ENCODE measurements at regions not wholly inside any gene's neighbourhood (a gene's known extent, or its start where the extent isn't known, plus 50 kb on each side); places are given as distances from the start of the nearest gene placed in this dataset.

DNA sequence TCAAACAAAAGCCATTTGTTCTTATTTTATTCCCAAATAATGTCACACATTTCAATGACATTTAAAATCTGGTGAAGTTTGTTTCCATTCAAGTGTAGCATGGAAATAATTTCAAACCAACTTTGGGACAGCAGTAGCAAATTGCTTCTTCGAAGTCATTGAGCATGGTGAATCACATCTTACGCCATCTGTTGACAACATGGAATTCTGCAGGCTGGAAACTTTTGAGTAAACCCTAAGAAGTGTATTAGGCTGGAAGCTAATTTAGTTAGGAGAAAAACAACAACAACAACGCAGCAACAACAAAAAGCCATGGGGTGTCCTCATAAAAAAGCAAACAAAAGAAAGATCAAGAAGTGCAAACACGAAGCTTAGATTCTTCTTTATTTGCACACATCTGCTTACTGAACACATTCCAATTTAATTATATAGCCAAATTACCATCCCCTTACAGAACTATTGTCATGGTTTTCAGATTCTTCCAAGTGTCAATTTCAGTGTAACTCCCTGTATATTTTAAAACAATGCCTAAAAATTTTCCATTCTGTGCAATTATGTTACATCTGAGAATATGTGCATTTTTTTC is 659.0 kb upstream of the CDH7 start:
- no peaks in the 10 kb centered on the region for H4K20me1 ChIP-seq (ENCODE audit: low read depth, low read length)
- no peaks in the 10 kb centered on the region for H3F3A ChIP-seq (ENCODE audit: insufficient read depth)
- no peak overlapping the region for H3K4me3 ChIP-seq (ENCODE audit: insufficient read depth, low read length, poor library complexity, severe bottlenecking)
- H3K79me2 ChIP-seq (ENCODE audit: insufficient read depth, low read length) = no peaks in the 10 kb centered on the region
- no peaks in the 10 kb centered on the region for H3K9me3 ChIP-seq (ENCODE audit: insufficient read depth, low read length)
- no peak overlapping the region for H2AFZ ChIP-seq (ENCODE audit: low read depth, low read length, severe bottlenecking)
- TF ChIP-seq, protein P1, sequence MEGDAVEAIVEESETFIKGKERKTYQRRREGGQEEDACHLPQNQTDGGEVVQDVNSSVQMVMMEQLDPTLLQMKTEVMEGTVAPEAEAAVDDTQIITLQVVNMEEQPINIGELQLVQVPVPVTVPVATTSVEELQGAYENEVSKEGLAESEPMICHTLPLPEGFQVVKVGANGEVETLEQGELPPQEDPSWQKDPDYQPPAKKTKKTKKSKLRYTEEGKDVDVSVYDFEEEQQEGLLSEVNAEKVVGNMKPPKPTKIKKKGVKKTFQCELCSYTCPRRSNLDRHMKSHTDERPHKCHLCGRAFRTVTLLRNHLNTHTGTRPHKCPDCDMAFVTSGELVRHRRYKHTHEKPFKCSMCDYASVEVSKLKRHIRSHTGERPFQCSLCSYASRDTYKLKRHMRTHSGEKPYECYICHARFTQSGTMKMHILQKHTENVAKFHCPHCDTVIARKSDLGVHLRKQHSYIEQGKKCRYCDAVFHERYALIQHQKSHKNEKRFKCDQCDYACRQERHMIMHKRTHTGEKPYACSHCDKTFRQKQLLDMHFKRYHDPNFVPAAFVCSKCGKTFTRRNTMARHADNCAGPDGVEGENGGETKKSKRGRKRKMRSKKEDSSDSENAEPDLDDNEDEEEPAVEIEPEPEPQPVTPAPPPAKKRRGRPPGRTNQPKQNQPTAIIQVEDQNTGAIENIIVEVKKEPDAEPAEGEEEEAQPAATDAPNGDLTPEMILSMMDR (IDR thresholded peaks at IDR 0.05; ENCODE audit: insufficient read depth, low read length, poor library complexity, severe bottlenecking) = peak; percentile 27
- TF ChIP-seq EZH2phosphoT487 (conservative IDR thresholded peaks at IDR 0.05; ENCODE audit: low read length) = no peak
- no peaks in the 10 kb centered on the region for H3K9me2 ChIP-seq (replicated peaks; ENCODE audit: insufficient read depth, low read length)
- H3K4me2 ChIP-seq (ENCODE audit: low read depth, low read length, poor library complexity, severe bottlenecking) = no peak overlapping the region
- no peaks in the 10 kb centered on the region for H3K36me3 ChIP-seq (ENCODE audit: low read length)
- H3K27me3 ChIP-seq (ENCODE audit: low read length) = no peaks in the 10 kb centered on the region
- no peak overlapping the region for H3K27ac ChIP-seq (ENCODE audit: low read depth, low read length)
- no peak overlapping the region for H3K9ac ChIP-seq (ENCODE audit: low read length)

DNA sequence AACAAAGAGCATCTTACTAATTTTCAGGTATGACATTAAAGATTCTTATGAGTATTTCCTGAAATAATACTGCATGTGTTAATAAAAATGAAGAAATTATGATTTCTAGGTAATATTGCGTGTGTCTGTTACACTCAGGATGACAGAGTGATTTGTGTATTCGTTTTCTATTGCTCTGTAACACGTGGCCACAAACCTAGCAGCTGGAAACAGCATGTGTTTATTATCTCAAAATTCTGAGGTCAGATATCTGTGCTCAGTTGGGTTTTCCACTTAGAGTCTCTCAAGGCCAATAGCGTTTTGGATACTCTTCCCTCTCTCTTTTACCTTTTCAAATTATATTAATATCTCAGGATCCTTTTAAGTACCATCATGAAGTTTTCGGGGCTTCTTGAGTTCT is 667.9 kb upstream of the CDH7 start:
- Histone ChIP-seq H3K9me2 (replicated peaks; ENCODE audit: insufficient read depth, low read length) (no peaks in the 10 kb centered on the region), H3F3A (ENCODE audit: insufficient read depth) (no peaks in the 10 kb centered on the region), H3K36me3 (ENCODE audit: low read length) (no peaks in the 10 kb centered on the region), H4K20me1 (ENCODE audit: low read depth, low read length) (no peaks in the 10 kb centered on the region), H3K4me3 (ENCODE audit: insufficient read depth, low read length, poor library complexity, severe bottlenecking) (no peak overlapping the region), H3K9ac (ENCODE audit: low read length) (no peak overlapping the region), H3K79me2 (ENCODE audit: insufficient read depth, low read length) (no peaks in the 10 kb centered on the region), H3K4me2 (ENCODE audit: low read depth, low read length, poor library complexity, severe bottlenecking) (no peak overlapping the region), H2AFZ (ENCODE audit: low read depth, low read length, severe bottlenecking) (no peak overlapping the region), H3K9me3 (ENCODE audit: insufficient read depth, low read length) (no peaks in the 10 kb centered on the region), H3K27ac (ENCODE audit: low read depth, low read length) (no peak overlapping the region), H3K27me3 (ENCODE audit: low read length) (no peaks in the 10 kb centered on the region)
- TF ChIP-seq, protein P1 (IDR thresholded peaks at IDR 0.05; ENCODE audit: insufficient read depth, low read length, poor library complexity, severe bottlenecking) = no peak
- TF ChIP-seq EZH2phosphoT487 (conservative IDR thresholded peaks at IDR 0.05; ENCODE audit: low read length) = no peak

DNA sequence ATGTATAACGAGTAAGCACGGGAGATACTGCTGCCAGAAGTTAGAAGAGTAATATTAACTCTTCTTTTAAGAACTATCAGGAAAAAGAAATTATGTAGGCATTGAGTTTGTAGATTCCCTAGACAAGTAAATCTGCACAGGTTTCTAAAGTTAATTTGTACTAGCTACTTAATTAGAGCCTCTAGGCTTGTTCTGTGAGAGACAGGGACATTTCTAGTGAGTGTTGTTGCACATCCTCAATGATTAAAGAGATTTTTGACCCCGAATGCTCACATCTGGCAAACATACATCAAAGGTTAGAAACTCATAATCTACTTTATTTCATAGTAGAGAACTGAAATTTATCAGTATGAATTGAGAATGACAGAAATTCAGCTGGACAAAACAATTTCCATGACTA is 669.0 kb upstream of the CDH7 start:
- no peak overlapping the region for H3K4me3 ChIP-seq (ENCODE audit: insufficient read depth, low read length, poor library complexity, severe bottlenecking)
- no peak for TF ChIP-seq EZH2phosphoT487 (conservative IDR thresholded peaks at IDR 0.05; ENCODE audit: low read length)
- TF ChIP-seq, protein P1 (IDR thresholded peaks at IDR 0.05; ENCODE audit: insufficient read depth, low read length, poor library complexity, severe bottlenecking) = no peak
- no peaks in the 10 kb centered on the region for H3K9me3 ChIP-seq (ENCODE audit: insufficient read depth, low read length)
- H3K9ac ChIP-seq (ENCODE audit: low read length) = no peak overlapping the region
- H3K36me3 ChIP-seq (ENCODE audit: low read length) = no peaks in the 10 kb centered on the region
- H3K79me2 ChIP-seq (ENCODE audit: insufficient read depth, low read length) = no peaks in the 10 kb centered on the region
- H2AFZ ChIP-seq (ENCODE audit: low read depth, low read length, severe bottlenecking) = no peak overlapping the region
- H3K9me2 ChIP-seq (replicated peaks; ENCODE audit: insufficient read depth, low read length) = no peaks in the 10 kb centered on the region
- no peak overlapping the region for H3K4me2 ChIP-seq (ENCODE audit: low read depth, low read length, poor library complexity, severe bottlenecking)
- H3K27ac ChIP-seq (ENCODE audit: low read depth, low read length) = no peak overlapping the region
- no peaks in the 10 kb centered on the region for H3K27me3 ChIP-seq (ENCODE audit: low read length)
- H3F3A ChIP-seq (ENCODE audit: insufficient read depth) = no peaks in the 10 kb centered on the region
- no peaks in the 10 kb centered on the region for H4K20me1 ChIP-seq (ENCODE audit: low read depth, low read length)

Data from SU-DHL-6 (cell line).